ENCODE measurements at regions not wholly inside any gene's neighbourhood (a gene's known extent, or its start where the extent isn't known, plus 50 kb on each side); places are given as distances from the start of the nearest gene placed in this dataset.

GRCh38 chr12:42892702-42893551 is 303.4 kb upstream of the PRICKLE1 start:
- Histone ChIP-seq H3K36me3 (ENCODE audit: insufficient read depth, low read length) (no peaks in the 10 kb centered on the region), H3K4me1 (ENCODE audit: insufficient read depth, low read length) (no peaks in the 10 kb centered on the region), H3K9me3 (ENCODE audit: control insufficient read depth in 1 of 2, low read length in 2 of 2) (no peaks in the 10 kb centered on the region), H3K4me3 (ENCODE audit: low read length in 2 of 2) (no peak overlapping the region), H3K27me3 (ENCODE audit: insufficient read depth, low read length) (no peaks in the 10 kb centered on the region), H3K27ac (ENCODE audit: low read depth, low read length) (no peak overlapping the region)
- CTCF ChIA-PET (ENCODE audit: partially characterized antibody), result no interaction called here
- Mint-ChIP-seq H3K27me3 (no peaks in the 10 kb centered on the region), H3K4me3 (no peak overlapping the region), H3K36me3 (no peaks in the 10 kb centered on the region), H3K9me3 (peaks cover 0 to 4% (median 1%) of the 10 kb centered on the region in 8 donors), H3K4me1 (no peaks in the 10 kb centered on the region), H3K27ac (peak overlapping the region in 1 of 7 donors; percentile 74)
- intact Hi-C loops (cut with micrococcal nuclease), result no loop called here
- POLR2A ChIA-PET (ENCODE audit: partially characterized antibody), result no interaction called here
- no peak for DNase-seq

DNA sequence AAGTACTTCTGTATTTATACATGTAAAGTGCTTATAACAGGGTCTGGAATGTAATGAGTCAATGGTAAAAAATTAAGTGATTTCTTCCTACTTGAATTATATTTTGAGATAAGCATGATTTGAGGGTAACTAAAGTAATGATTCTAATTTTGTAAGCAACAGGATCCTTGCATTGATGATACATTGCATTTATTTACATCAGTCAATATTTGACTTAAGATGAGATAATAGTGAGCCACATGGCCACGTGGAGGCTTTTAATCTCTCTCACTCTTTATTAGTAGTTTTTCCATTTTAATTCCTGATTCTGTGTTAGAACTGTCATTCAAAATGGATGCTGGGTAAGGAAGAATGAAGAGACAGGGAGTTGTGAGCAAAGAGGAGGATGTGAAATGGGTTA is 298.1 kb upstream of the PRICKLE1 start:
- H3K27me3 Mint-ChIP-seq, result no peaks in the 10 kb centered on the region

GRCh38 chr12:42886160-42886559 is 296.6 kb upstream of the PRICKLE1 start:
- Mint-ChIP-seq H3K4me1 (no peaks in the 10 kb centered on the region), H3K36me3 (no peaks in the 10 kb centered on the region)
- POLR2A ChIA-PET (ENCODE audit: partially characterized antibody), result no interaction called here

More for the DNA sequence above, 298.1 kb upstream of the PRICKLE1 start:
- H3K4me1 Mint-ChIP-seq, result no peaks in the 10 kb centered on the region
- peaks cover 0 to 5% (median 4%) of the 10 kb centered on the region in 8 donors for H3K9me3 Mint-ChIP-seq
- no peak for DNase-seq
- no peak overlapping the region for H3K27ac Mint-ChIP-seq
- intact Hi-C loops (cut with micrococcal nuclease), result no loop called here
- ChIA-PET CTCF (ENCODE audit: partially characterized antibody) (interaction anchor here (1.2 kb wide), 1 partner anchor 21 kb away, joined by 3 read pairs; no protein-coding TSS in a partner anchor), POLR2A (ENCODE audit: partially characterized antibody) (no interaction called here)
- Histone ChIP-seq H3K27ac (ENCODE audit: low read depth, low read length) (no peak overlapping the region), H3K9me3 (ENCODE audit: control insufficient read depth in 1 of 2, low read length in 2 of 2) (no peaks in the 10 kb centered on the region), H3K36me3 (ENCODE audit: insufficient read depth, low read length) (no peaks in the 10 kb centered on the region), H3K4me1 (ENCODE audit: insufficient read depth, low read length) (no peaks in the 10 kb centered on the region), H3K4me3 (ENCODE audit: low read length in 2 of 2) (no peak overlapping the region), H3K27me3 (ENCODE audit: insufficient read depth, low read length) (no peaks in the 10 kb centered on the region)
- H3K36me3 Mint-ChIP-seq, result no peaks in the 10 kb centered on the region
- no peak overlapping the region for H3K4me3 Mint-ChIP-seq

GRCh38 chr12:42885677-42886076 is 296.1 kb upstream of the PRICKLE1 start:
- no peak for DNase-seq
- no peaks in the 10 kb centered on the region for H3K36me3 ChIP-seq (ENCODE audit: insufficient read depth, low read length)
- H3K27ac ChIP-seq (ENCODE audit: low read depth, low read length), result no peak overlapping the region
- no peaks in the 10 kb centered on the region for H3K4me1 ChIP-seq (ENCODE audit: insufficient read depth, low read length)
- no peaks in the 10 kb centered on the region for H3K9me3 ChIP-seq (ENCODE audit: control insufficient read depth in 1 of 2, low read length in 2 of 2)
- Mint-ChIP-seq H3K9me3 (peaks cover 0 to 12% (median 5%) of the 10 kb centered on the region in 8 donors), H3K27ac (no peak overlapping the region), H3K27me3 (peaks cover 0 to 2% of the 10 kb centered on the region in 2 donors), H3K36me3 (no peaks in the 10 kb centered on the region), H3K4me3 (no peak overlapping the region), H3K4me1 (no peaks in the 10 kb centered on the region)
- intact Hi-C loops (cut with micrococcal nuclease), result no loop called here
- CTCF ChIA-PET (ENCODE audit: partially characterized antibody), result no interaction called here
- H3K4me3 ChIP-seq (ENCODE audit: low read length in 2 of 2), result no peak overlapping the region
- POLR2A ChIA-PET (ENCODE audit: partially characterized antibody), result no interaction called here
- no peaks in the 10 kb centered on the region for H3K27me3 ChIP-seq (ENCODE audit: insufficient read depth, low read length)

More at GRCh38 chr12:42886160-42886559, 296.6 kb upstream of the PRICKLE1 start:
- H3K9me3 ChIP-seq (ENCODE audit: control insufficient read depth in 1 of 2, low read length in 2 of 2), result no peaks in the 10 kb centered on the region
- CTCF ChIA-PET (ENCODE audit: partially characterized antibody), result no interaction called here
- no peaks in the 10 kb centered on the region for H3K36me3 ChIP-seq (ENCODE audit: insufficient read depth, low read length)
- H3K4me1 ChIP-seq (ENCODE audit: insufficient read depth, low read length), result no peaks in the 10 kb centered on the region
- H3K27me3 ChIP-seq (ENCODE audit: insufficient read depth, low read length), result no peaks in the 10 kb centered on the region
- Mint-ChIP-seq H3K9me3 (peaks cover 0 to 9% (median 4%) of the 10 kb centered on the region in 8 donors), H3K4me3 (no peak overlapping the region), H3K27ac (no peak overlapping the region), H3K27me3 (peaks cover 0 to 1% of the 10 kb centered on the region in 2 donors)
- H3K27ac ChIP-seq (ENCODE audit: low read depth, low read length), result no peak overlapping the region
- intact Hi-C loops (cut with micrococcal nuclease), result no loop called here
- DNase-seq, result no peak
- H3K4me3 ChIP-seq (ENCODE audit: low read length in 2 of 2), result no peak overlapping the region

GRCh38 chr12:42884116-42884515 is 294.6 kb upstream of the PRICKLE1 start:
- H3K4me3 ChIP-seq (ENCODE audit: low read length in 2 of 2), result no peak overlapping the region
- no peak for DNase-seq
- H3K9me3 ChIP-seq (ENCODE audit: control insufficient read depth in 1 of 2, low read length in 2 of 2), result no peaks in the 10 kb centered on the region
- H3K27ac ChIP-seq (ENCODE audit: low read depth, low read length), result no peak overlapping the region
- CTCF ChIA-PET (ENCODE audit: partially characterized antibody), result no interaction called here
- POLR2A ChIA-PET (ENCODE audit: partially characterized antibody), result no interaction called here
- Mint-ChIP-seq H3K4me3 (no peak overlapping the region), H3K27ac (no peak overlapping the region), H3K27me3 (peaks cover 0 to 2% of the 10 kb centered on the region in 2 donors), H3K36me3 (no peaks in the 10 kb centered on the region), H3K9me3 (peaks cover 0 to 12% (median 5%) of the 10 kb centered on the region in 8 donors), H3K4me1 (no peaks in the 10 kb centered on the region)
- intact Hi-C loops (cut with micrococcal nuclease), result no loop called here
- H3K4me1 ChIP-seq (ENCODE audit: insufficient read depth, low read length), result no peaks in the 10 kb centered on the region
- H3K36me3 ChIP-seq (ENCODE audit: insufficient read depth, low read length), result no peaks in the 10 kb centered on the region
- no peaks in the 10 kb centered on the region for H3K27me3 ChIP-seq (ENCODE audit: insufficient read depth, low read length)

DNA sequence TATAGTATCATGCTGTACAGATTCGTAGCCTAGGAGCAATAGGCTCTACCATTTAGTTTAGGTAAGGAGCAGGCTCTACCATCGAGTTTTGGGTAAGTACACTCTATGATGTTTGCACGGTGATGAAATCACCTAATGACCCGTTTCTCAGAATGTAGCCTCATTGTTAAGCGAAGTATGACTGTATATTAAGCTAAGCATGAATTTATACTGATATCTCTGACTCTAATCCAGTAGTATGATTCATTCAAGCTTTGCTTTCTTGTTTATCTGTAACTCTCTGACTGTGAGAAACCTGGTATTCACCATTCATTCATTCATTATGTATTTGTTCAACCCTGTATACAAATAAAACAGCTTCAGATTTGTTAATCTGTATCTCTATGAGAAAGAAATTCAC is 283.9 kb upstream of the PRICKLE1 start:
- CTCF ChIA-PET (ENCODE audit: partially characterized antibody), result no interaction called here
- Histone ChIP-seq H3K36me3 (ENCODE audit: insufficient read depth, low read length) (no peaks in the 10 kb centered on the region), H3K27me3 (ENCODE audit: insufficient read depth, low read length) (no peaks in the 10 kb centered on the region), H3K4me1 (ENCODE audit: insufficient read depth, low read length) (no peaks in the 10 kb centered on the region), H3K9me3 (ENCODE audit: control insufficient read depth in 1 of 2, low read length in 2 of 2) (no peaks in the 10 kb centered on the region), H3K27ac (ENCODE audit: low read depth, low read length) (no peak overlapping the region), H3K4me3 (ENCODE audit: low read length in 2 of 2) (no peak overlapping the region)
- no peak overlapping the region for H3K4me3 Mint-ChIP-seq
- peaks cover 2 to 18% (median 6%) of the 10 kb centered on the region in 8 donors for H3K9me3 Mint-ChIP-seq
- H3K4me1 Mint-ChIP-seq, result no peaks in the 10 kb centered on the region
- intact Hi-C loops (cut with micrococcal nuclease), result no loop called here
- POLR2A ChIA-PET (ENCODE audit: partially characterized antibody), result no interaction called here
- no peak for DNase-seq
- no peak overlapping the region for H3K27ac Mint-ChIP-seq
- H3K36me3 Mint-ChIP-seq, result no peaks in the 10 kb centered on the region
- no peaks in the 10 kb centered on the region for H3K27me3 Mint-ChIP-seq

DNA sequence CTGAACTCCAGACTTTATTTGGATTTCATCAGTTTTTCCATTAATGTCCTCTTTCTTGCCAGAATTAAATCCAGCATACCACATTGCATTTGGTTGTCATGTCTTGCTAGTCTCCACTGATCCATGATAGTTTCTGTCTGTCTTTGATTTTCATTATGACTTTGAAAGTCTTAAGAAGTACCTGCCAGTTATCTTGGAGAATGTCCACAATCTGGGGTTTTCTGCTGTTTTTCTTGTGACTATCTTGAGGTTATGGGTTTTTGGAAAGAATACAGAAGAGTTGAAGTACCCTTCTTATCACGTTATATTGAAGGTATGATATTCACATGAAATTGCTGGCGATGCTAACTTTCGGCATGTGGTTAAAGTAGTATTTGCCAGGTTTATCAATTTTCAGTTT is 282.3 kb upstream of the PRICKLE1 start:
- DNase-seq, result no peak
- ChIA-PET POLR2A (ENCODE audit: partially characterized antibody) (no interaction called here), CTCF (ENCODE audit: partially characterized antibody) (no interaction called here)
- no peaks in the 10 kb centered on the region for H3K4me1 Mint-ChIP-seq
- no peak overlapping the region for H3K4me3 ChIP-seq (ENCODE audit: low read length in 2 of 2)
- no peak overlapping the region for H3K27ac ChIP-seq (ENCODE audit: low read depth, low read length)
- intact Hi-C loops (cut with micrococcal nuclease), result no loop called here
- H3K27ac Mint-ChIP-seq, result no peak overlapping the region
- peaks cover 0 to 10% (median 3%) of the 10 kb centered on the region in 8 donors for H3K9me3 Mint-ChIP-seq
- H3K36me3 Mint-ChIP-seq, result no peaks in the 10 kb centered on the region
- H3K27me3 Mint-ChIP-seq, result no peaks in the 10 kb centered on the region
- no peaks in the 10 kb centered on the region for H3K4me1 ChIP-seq (ENCODE audit: insufficient read depth, low read length)
- no peaks in the 10 kb centered on the region for H3K27me3 ChIP-seq (ENCODE audit: insufficient read depth, low read length)
- no peaks in the 10 kb centered on the region for H3K9me3 ChIP-seq (ENCODE audit: control insufficient read depth in 1 of 2, low read length in 2 of 2)
- H3K4me3 Mint-ChIP-seq, result no peak overlapping the region
- no peaks in the 10 kb centered on the region for H3K36me3 ChIP-seq (ENCODE audit: insufficient read depth, low read length)

Data from CD4-positive, alpha-beta memory T cell (primary cell).